SK-N-SH treated with all-trans-retinoic acid at 6 μM for 48 hours (cell line): ENCODE measurements at regions not wholly inside any gene's neighbourhood (a gene's known extent, or its start where the extent isn't known, plus 50 kb on each side); places are given as distances from the start of the nearest gene placed in this dataset.

Experiments used
- CSDC2 ChIP-seq: fragments of 250-450 bp; sonication (Bioruptor Pico); IDR thresholded peaks from 2 replicates; pipeline ENCODE4 v1.5.0; 2020; ENCODE audit warnings: mild to moderate bottlenecking, moderate library complexity
- ESRRG ChIP-seq: fragments of 250-450 bp; sonication (Bioruptor Pico); IDR thresholded peaks from 2 replicates; pipeline ENCODE4 v1.6.1; 2021; ENCODE audit warnings: mild to moderate bottlenecking
- PPARA ChIP-seq: fragments of 250-450 bp; sonication (Bioruptor Pico); IDR thresholded peaks from 2 replicates; pipeline ENCODE4 v1.5.0; 2020; ENCODE audit warnings: mild to moderate bottlenecking, borderline replicate concordance
- ZNF565 ChIP-seq: fragments of 450-650 bp; formaldehyde crosslinking; conservative IDR thresholded peaks from 2 replicates; pipeline ENCODE4 v1.5.0; 2020; ENCODE audit warnings: low read depth, mild to moderate bottlenecking, moderate library complexity
- ZNF70 ChIP-seq: fragments of 450-650 bp; formaldehyde crosslinking; IDR thresholded peaks from 2 replicates; pipeline ENCODE4 v1.5.0; 2020; ENCODE audit warnings: mild to moderate bottlenecking, moderate library complexity
- TF ChIP-seq, protein P1 (sequence below): fragments of 250-450 bp; sonication (Bioruptor Pico); IDR thresholded peaks from 2 replicates; pipeline ENCODE4 v1.8.0; 2020; ENCODE audit warnings: mild to moderate bottlenecking, moderate library complexity, borderline replicate concordance

- no peak for TF ChIP-seq CSDC2 (CRISPR knock-in tag)
- TF ChIP-seq, protein P1, sequence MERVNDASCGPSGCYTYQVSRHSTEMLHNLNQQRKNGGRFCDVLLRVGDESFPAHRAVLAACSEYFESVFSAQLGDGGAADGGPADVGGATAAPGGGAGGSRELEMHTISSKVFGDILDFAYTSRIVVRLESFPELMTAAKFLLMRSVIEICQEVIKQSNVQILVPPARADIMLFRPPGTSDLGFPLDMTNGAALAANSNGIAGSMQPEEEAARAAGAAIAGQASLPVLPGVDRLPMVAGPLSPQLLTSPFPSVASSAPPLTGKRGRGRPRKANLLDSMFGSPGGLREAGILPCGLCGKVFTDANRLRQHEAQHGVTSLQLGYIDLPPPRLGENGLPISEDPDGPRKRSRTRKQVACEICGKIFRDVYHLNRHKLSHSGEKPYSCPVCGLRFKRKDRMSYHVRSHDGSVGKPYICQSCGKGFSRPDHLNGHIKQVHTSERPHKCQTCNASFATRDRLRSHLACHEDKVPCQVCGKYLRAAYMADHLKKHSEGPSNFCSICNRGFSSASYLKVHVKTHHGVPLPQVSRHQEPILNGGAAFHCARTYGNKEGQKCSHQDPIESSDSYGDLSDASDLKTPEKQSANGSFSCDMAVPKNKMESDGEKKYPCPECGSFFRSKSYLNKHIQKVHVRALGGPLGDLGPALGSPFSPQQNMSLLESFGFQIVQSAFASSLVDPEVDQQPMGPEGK (CRISPR knock-in tag): no peak
- TF ChIP-seq PPARA (CRISPR knock-in tag): no peak
- TF ChIP-seq ESRRG: no peak
- no peak for TF ChIP-seq ZNF565
- TF ChIP-seq ZNF70 (CRISPR knock-in tag): no peak
These were observed 747.9 kb upstream of the NCAM2 start for GRCh38 chr21:20250337-20250736.
